NT2/D1 (cell line): ENCODE measurements at regions not wholly inside any gene's neighbourhood (a gene's known extent, or its start where the extent isn't known, plus 50 kb on each side); places are given as distances from the start of the nearest gene placed in this dataset.

ENCODE experiments used
- DNase-seq: peaks from one replicate; pipeline ENCODE4 v3.0.0-alpha.2; 2011; ENCODE audit warnings: low read depth, low spot score
- H3K27me3 ChIP-seq: 2 replicates; pipeline ENCODE4 v1.6.0; 2011; ENCODE audit warnings: mild to moderate bottlenecking; ENCODE audit not compliant: insufficient read length, insufficient read depth
- H3K36me3 ChIP-seq: 2 replicates; pipeline ENCODE4 v1.6.1; 2011; ENCODE audit warnings: mild to moderate bottlenecking, low read length, mixed read lengths; ENCODE audit not compliant: insufficient read depth, insufficient read length
- H3K4me1 ChIP-seq: 2 replicates; pipeline ENCODE4 v1.5.1; 2011; ENCODE audit not compliant: insufficient read depth, insufficient read length
- H3K4me3 ChIP-seq: 2 replicates; pipeline ENCODE4 v1.5.1; 2011; ENCODE audit warnings: low read depth; ENCODE audit not compliant: insufficient read length
- H3K9ac ChIP-seq: 2 replicates; pipeline ENCODE4 v1.6.0; 2011; ENCODE audit warnings: low read depth; ENCODE audit not compliant: insufficient read length
- H3K9me3 ChIP-seq: 2 replicates; pipeline ENCODE4 v1.5.1; 2011; ENCODE audit warnings: mild to moderate bottlenecking, low read length; ENCODE audit not compliant: insufficient read depth
- SUZ12 ChIP-seq: IDR thresholded peaks from 2 replicates; pipeline ENCODE4 v1.6.1; 2011; ENCODE audit not compliant: insufficient read length, insufficient read depth; ENCODE audit errors: extremely low read depth
- YY1 ChIP-seq: IDR thresholded peaks from 2 replicates; pipeline ENCODE4 v1.6.1; 2011; ENCODE audit not compliant: insufficient read length, insufficient read depth
- ZNF274 ChIP-seq: IDR thresholded peaks from 2 replicates; pipeline ENCODE4 v1.6.1; 2011; ENCODE audit warnings: mild to moderate bottlenecking, low read depth, low read length

GRCh38 chr10:123559823-123560092 lies 106.4 kb upstream of the GPR26 start:
- H3K4me3 ChIP-seq, result no peak overlapping the region
- H3K4me1 ChIP-seq, result peaks cover 2% of the 10 kb centered on the region
- no peaks in the 10 kb centered on the region for H3K36me3 ChIP-seq
- H3K9me3 ChIP-seq, result no peaks in the 10 kb centered on the region
- no peak for TF ChIP-seq SUZ12
- TF ChIP-seq ZNF274, result no peak
- TF ChIP-seq YY1, result no peak
- H3K27me3 ChIP-seq, result peaks cover 4% of the 10 kb centered on the region
- H3K9ac ChIP-seq, result no peak overlapping the region
- no peak for DNase-seq

GRCh38 chr10:123560301-123561140 lies 105.6 kb upstream of the GPR26 start:
- no peaks in the 10 kb centered on the region for H3K36me3 ChIP-seq
- H3K27me3 ChIP-seq, result peaks cover 4% of the 10 kb centered on the region
- DNase-seq, result no peak
- no peak overlapping the region for H3K9ac ChIP-seq
- H3K4me1 ChIP-seq, result peaks cover 2% of the 10 kb centered on the region
- H3K9me3 ChIP-seq, result no peaks in the 10 kb centered on the region
- H3K4me3 ChIP-seq, result no peak overlapping the region
- no peak for TF ChIP-seq ZNF274
- no peak for TF ChIP-seq YY1
- no peak for TF ChIP-seq SUZ12

- Histone ChIP-seq H3K4me3 (no peak overlapping the region), H3K4me1 (peaks cover 2% of the 10 kb centered on the region), H3K9me3 (no peaks in the 10 kb centered on the region), H3K9ac (no peak overlapping the region), H3K36me3 (no peaks in the 10 kb centered on the region), H3K27me3 (no peaks in the 10 kb centered on the region)
- no peak for TF ChIP-seq SUZ12
- DNase-seq, result no peak
These were observed 105.1 kb upstream of the GPR26 start for GRCh38 chr10:123561141-123561440.

GRCh38 chr10:123562387-123562786 lies 103.8 kb upstream of the GPR26 start:
- no peak overlapping the region for H3K4me3 ChIP-seq
- TF ChIP-seq SUZ12 (no peak), ZNF274 (no peak), YY1 (no peak)
- H3K9ac ChIP-seq, result no peak overlapping the region
- H3K4me1 ChIP-seq, result peaks cover 2% of the 10 kb centered on the region
- no peaks in the 10 kb centered on the region for H3K9me3 ChIP-seq
- H3K27me3 ChIP-seq, result no peaks in the 10 kb centered on the region
- DNase-seq, result no peak
- no peaks in the 10 kb centered on the region for H3K36me3 ChIP-seq

- H3K9ac ChIP-seq, result no peak overlapping the region
- H3K4me1 ChIP-seq, result peaks cover 2% of the 10 kb centered on the region
- no peaks in the 10 kb centered on the region for H3K36me3 ChIP-seq
- no peak overlapping the region for H3K4me3 ChIP-seq
- no peak for TF ChIP-seq YY1
- no peak for TF ChIP-seq SUZ12
- TF ChIP-seq ZNF274, result no peak
- DNase-seq, result no peak
- H3K27me3 ChIP-seq, result no peaks in the 10 kb centered on the region
- no peaks in the 10 kb centered on the region for H3K9me3 ChIP-seq
These were observed 103.2 kb upstream of the GPR26 start for GRCh38 chr10:123562811-123563580.

GRCh38 chr10:123563581-123563855 lies 102.6 kb upstream of the GPR26 start:
- Histone ChIP-seq H3K4me1 (peaks cover 2% of the 10 kb centered on the region), H3K36me3 (no peaks in the 10 kb centered on the region), H3K27me3 (no peaks in the 10 kb centered on the region), H3K9me3 (no peaks in the 10 kb centered on the region), H3K9ac (no peak overlapping the region), H3K4me3 (no peak overlapping the region)
- TF ChIP-seq ZNF274 (no peak), SUZ12 (no peak), YY1 (no peak)
- DNase-seq, result no peak

- Histone ChIP-seq H3K4me1 (no peaks in the 10 kb centered on the region), H3K27me3 (no peaks in the 10 kb centered on the region), H3K4me3 (no peak overlapping the region), H3K9me3 (no peaks in the 10 kb centered on the region), H3K9ac (no peak overlapping the region), H3K36me3 (no peaks in the 10 kb centered on the region)
- no peak for TF ChIP-seq SUZ12
- TF ChIP-seq YY1, result no peak
- no peak for TF ChIP-seq ZNF274
- no peak for DNase-seq
These were observed 102.2 kb upstream of the GPR26 start for GRCh38 chr10:123563994-123564393.
